Esophagus squamous epithelium (tissue), 5 donors: ENCODE measurements at regions not wholly inside any gene's neighbourhood (a gene's known extent, or its start where the extent isn't known, plus 50 kb on each side); places are given as distances from the start of the nearest gene placed in this dataset.

ENCODE experiments used
- DNase-seq: peaks from one replicate; lab custom pipeline; 2025; lab: John Stamatoyannopoulos, UW
- H3K27ac ChIP-seq, 4 donors: fragments of 200-600 bp; sonication (generic); one replicate each; pipeline ENCODE4 v1.5.1; 2016 to 2019; ENCODE audit warnings: mild to moderate bottlenecking in 1 of 4
- H3K27me3 ChIP-seq, 4 donors: fragments of 200-600 bp; sonication (generic); 1 replicate in 3 of 4; 2 replicates in 1 of 4; pipeline versions ENCODE4 v1.5.1 to v1.6.0; 2017 to 2021; ENCODE audit warnings: antibody characterized with exemption in 1 of 4
- H3K36me3 ChIP-seq, 3 donors: fragments of 200-600 bp; sonication (generic); one replicate each; pipeline ENCODE4 v1.5.1; 2016 to 2019
- H3K4me1 ChIP-seq, 3 donors: fragments of 200-600 bp; sonication (generic); one replicate each; pipeline ENCODE4 v1.5.1; 2017 to 2019
- H3K4me3 ChIP-seq, 4 donors: fragments of 200-600 bp; sonication (generic); 1 replicate in 3 of 4; 2 replicates in 1 of 4; pipeline ENCODE4 v1.5.1; 2016 to 2019; ENCODE audit warnings: mild to moderate bottlenecking in 2 of 4, moderate library complexity in 1 of 4
- H3K9me3 ChIP-seq, 3 donors: fragments of 200-600 bp; sonication (generic); one replicate each; pipeline ENCODE4 v1.5.1; 2016 to 2019
- POLR2A ChIP-seq, 4 donors: fragments of 450-650 bp; IDR thresholded peaks; one replicate each; pipeline ENCODE4 v1.6.1; 2017; ENCODE audit warnings: antibody characterized with exemption in 4 of 4, mild to moderate bottlenecking in 4 of 4, moderate library complexity in 3 of 4
- WGBS, 2 donors: methylation state at CpG; one replicate each; pipeline ENCODE4 v1.1.5; 2018; 5-methylcytosine and 5-hydroxymethylcytosine counted together
- intact Hi-C: fragments of 100-400 bp; cut with DNase I; formaldehyde crosslinking; loops from one replicate; pipeline ENCODE4 v1.15.0; 2022
- TF ChIP-seq, protein P1 (sequence below), 6 experiments: fragments of 450-650 bp in 4 of 6; fragments of 200-600 bp in 2 of 6; sonication (generic) in 2 of 6; IDR thresholded peaks; one replicate each; pipeline ENCODE4 v1.5.1; 2016 to 2019; ENCODE audit warnings: antibody characterized with exemption in 6 of 6, mild to moderate bottlenecking in 4 of 6, moderate library complexity in 4 of 6
- donor health status: DM: yes; HTN: yes; CAD: no.

DNA sequence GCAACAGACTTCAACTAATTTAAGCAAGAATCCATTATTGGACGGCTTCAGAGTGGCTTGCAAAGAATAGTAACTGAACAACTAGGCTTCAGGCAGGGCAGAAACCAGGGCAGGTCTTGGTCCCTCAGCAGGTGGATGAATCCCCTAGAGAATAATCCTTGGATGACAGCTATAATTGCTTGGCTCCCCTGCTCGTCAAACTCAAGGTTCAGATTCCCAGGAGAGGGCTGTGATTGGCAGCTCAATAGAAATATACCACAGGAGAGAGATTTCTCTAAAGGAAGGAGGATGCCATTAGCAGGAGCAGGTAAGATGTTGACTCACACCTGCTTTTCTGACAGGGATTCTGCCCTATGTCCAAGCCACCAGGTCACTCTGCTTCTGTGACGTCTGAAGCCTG lies 89.6 kb upstream of the PCDH8 start:
- intact Hi-C loops, result no loop called here
- TF ChIP-seq, protein P1, sequence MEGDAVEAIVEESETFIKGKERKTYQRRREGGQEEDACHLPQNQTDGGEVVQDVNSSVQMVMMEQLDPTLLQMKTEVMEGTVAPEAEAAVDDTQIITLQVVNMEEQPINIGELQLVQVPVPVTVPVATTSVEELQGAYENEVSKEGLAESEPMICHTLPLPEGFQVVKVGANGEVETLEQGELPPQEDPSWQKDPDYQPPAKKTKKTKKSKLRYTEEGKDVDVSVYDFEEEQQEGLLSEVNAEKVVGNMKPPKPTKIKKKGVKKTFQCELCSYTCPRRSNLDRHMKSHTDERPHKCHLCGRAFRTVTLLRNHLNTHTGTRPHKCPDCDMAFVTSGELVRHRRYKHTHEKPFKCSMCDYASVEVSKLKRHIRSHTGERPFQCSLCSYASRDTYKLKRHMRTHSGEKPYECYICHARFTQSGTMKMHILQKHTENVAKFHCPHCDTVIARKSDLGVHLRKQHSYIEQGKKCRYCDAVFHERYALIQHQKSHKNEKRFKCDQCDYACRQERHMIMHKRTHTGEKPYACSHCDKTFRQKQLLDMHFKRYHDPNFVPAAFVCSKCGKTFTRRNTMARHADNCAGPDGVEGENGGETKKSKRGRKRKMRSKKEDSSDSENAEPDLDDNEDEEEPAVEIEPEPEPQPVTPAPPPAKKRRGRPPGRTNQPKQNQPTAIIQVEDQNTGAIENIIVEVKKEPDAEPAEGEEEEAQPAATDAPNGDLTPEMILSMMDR (IDR thresholded peaks at IDR 0.05), result no peak
- no peak for TF ChIP-seq POLR2A (IDR thresholded peaks at IDR 0.05)
- H3K27me3 ChIP-seq, result no peaks in the 10 kb centered on the region
- no peak overlapping the region for H3K4me3 ChIP-seq
- no peaks in the 10 kb centered on the region for H3K9me3 ChIP-seq
- no peak for DNase-seq
- no peak overlapping the region for H3K27ac ChIP-seq
- WGBS, 2 donors, result 69 to 84% methylated on average over 3 of the region's 3 CpGs
- H3K36me3 ChIP-seq, result no peaks in the 10 kb centered on the region
- no peaks in the 10 kb centered on the region for H3K4me1 ChIP-seq

DNA sequence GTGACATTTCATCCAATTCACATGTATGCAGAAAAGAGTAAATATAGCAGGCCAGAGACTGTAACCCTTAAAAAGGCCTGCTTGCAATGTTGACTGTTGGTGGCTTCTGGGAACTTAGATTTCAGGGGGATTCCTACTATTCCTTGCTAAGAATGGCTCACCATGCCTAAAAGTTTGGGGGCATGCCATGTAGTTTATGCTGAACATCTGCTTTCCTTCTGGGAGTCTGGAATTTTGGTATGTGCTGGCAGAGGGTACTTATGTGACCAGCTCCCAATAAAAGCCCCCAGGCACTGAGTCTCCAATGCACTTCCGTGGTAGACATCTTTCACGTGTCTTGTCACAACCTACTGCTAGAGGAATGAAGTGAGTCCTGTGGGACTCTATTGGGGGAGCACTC lies 88.4 kb upstream of the PCDH8 start:
- WGBS, 2 donors, result 67 to 68% methylated on average over 2 of the region's 2 CpGs
- intact Hi-C loops, result no loop called here
- no peak for TF ChIP-seq POLR2A (IDR thresholded peaks at IDR 0.05)
- TF ChIP-seq, protein P1 (IDR thresholded peaks at IDR 0.05), result no peak
- H3K9me3 ChIP-seq, result no peaks in the 10 kb centered on the region
- no peak for DNase-seq
- H3K4me1 ChIP-seq, result no peaks in the 10 kb centered on the region
- H3K4me3 ChIP-seq, result no peak overlapping the region
- H3K27ac ChIP-seq, result no peak overlapping the region
- no peaks in the 10 kb centered on the region for H3K36me3 ChIP-seq
- H3K27me3 ChIP-seq, result no peaks in the 10 kb centered on the region

DNA sequence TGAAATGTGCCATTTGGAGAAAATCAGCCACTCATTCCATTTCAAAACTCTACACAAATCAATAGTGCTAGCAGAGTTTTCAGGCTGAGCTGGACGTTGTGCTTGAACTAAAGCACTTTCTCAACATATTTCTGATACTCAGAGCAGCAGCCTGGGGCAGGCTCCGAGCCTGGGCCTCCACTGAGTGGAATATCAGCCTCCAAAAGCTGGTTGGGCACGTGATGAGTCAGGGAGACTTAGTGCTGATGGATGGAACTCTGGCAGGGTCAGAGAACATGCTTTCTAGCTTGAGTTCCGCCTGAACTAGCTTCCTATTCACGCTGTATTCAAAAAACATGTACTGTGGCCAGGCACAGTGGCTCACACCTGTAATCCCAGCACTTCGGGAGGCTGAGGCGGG lies 85.8 kb upstream of the PCDH8 start:
- 24 to 40% methylated on average over 3 to 4 of the region's 7 CpGs for WGBS, 2 donors
- DNase-seq, result no peak
- H3K36me3 ChIP-seq, result no peaks in the 10 kb centered on the region
- TF ChIP-seq, protein P1 (IDR thresholded peaks at IDR 0.05), result no peak
- TF ChIP-seq POLR2A (IDR thresholded peaks at IDR 0.05), result no peak
- no peaks in the 10 kb centered on the region for H3K27me3 ChIP-seq
- no peaks in the 10 kb centered on the region for H3K9me3 ChIP-seq
- no peaks in the 10 kb centered on the region for H3K4me1 ChIP-seq
- intact Hi-C loops, result no loop called here
- H3K27ac ChIP-seq, result no peak overlapping the region
- H3K4me3 ChIP-seq, result no peak overlapping the region

DNA sequence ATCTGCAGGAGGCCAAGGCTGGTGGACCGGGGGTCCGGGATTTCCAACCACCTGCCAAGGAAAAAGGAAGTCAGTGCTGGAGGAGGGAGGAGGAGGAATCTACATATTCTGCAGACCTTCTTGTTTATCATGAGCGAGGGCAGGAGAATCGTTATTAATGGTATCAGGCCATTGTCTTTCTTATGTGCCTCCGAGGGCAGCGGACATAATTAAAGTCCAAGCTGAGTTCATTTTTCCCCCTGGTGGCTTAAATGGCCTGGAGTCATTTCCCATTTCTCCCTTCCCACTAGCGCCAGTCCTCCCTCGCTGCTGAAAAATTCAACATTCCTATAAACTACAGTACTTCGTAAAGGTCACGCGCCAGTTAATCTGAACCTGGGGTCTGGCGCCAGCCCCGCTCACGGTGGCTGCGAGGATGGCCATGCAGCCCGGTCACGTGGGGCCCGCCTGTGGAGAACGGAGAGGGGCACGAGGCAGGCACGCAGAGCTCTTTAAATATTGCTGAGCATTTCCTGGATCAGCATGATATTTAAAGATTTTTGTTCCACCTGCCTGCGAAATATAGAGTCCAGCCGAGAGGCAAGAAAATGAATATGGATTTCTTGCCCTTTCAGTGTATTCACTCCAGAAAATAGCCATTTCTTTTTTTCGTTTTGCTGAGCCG lies 85.2 kb upstream of the PCDH8 start:
- TF ChIP-seq POLR2A (IDR thresholded peaks at IDR 0.05), result no peak
- TF ChIP-seq, protein P1 (IDR thresholded peaks at IDR 0.05), result no peak
- H3K4me1 ChIP-seq, result no peaks in the 10 kb centered on the region
- intact Hi-C loops, result no loop called here
- no peaks in the 10 kb centered on the region for H3K9me3 ChIP-seq
- H3K36me3 ChIP-seq, result no peaks in the 10 kb centered on the region
- no peak overlapping the region for H3K4me3 ChIP-seq
- no peak for DNase-seq
- WGBS, 2 donors, result 85 to 91% methylated on average over 24 to 25 of the region's 25 CpGs
- H3K27me3 ChIP-seq, result no peaks in the 10 kb centered on the region
- H3K27ac ChIP-seq, result no peak overlapping the region

DNA sequence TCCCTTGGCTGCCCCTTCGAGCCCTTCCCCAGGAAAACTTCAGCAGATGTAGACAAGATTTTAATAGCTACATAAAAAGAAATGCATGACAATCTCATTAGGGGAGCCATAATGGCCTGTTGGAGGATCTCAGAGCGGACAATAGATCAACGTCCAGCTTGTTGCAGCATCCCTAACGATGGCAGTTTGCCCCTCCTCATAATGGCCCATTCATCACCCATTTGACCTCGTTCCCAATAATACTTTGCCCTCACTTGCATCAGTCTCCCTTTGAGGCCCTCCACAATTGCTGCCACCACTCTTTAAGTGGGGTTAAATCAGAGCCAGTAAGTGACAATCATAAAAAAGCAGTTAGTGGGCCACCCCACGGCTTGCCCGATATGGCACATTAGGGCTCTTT lies 84.7 kb upstream of the PCDH8 start:
- intact Hi-C loops, result no loop called here
- no peak for DNase-seq
- no peaks in the 10 kb centered on the region for H3K4me1 ChIP-seq
- no peaks in the 10 kb centered on the region for H3K9me3 ChIP-seq
- no peak overlapping the region for H3K4me3 ChIP-seq
- TF ChIP-seq, protein P1 (IDR thresholded peaks at IDR 0.05), result no peak
- no peak for TF ChIP-seq POLR2A (IDR thresholded peaks at IDR 0.05)
- H3K27me3 ChIP-seq, result no peaks in the 10 kb centered on the region
- H3K27ac ChIP-seq, result no peak overlapping the region
- 77 to 90% methylated on average over 7 of the region's 7 CpGs for WGBS, 2 donors
- no peaks in the 10 kb centered on the region for H3K36me3 ChIP-seq
